ENCODE measurements at regions not wholly inside any gene's neighbourhood (a gene's known extent, or its start where the extent isn't known, plus 50 kb on each side); places are given as distances from the start of the nearest gene placed in this dataset.
A peak's percentile ranks its signal among the peaks of the same experiment; 100 is the strongest.

GRCh38 chr12:13307143-13307816 is 110.8 kb downstream of the EMP1 start:
- H3K9me3 Mint-ChIP-seq, result no peaks in the 10 kb centered on the region
- peaks cover 7% of the 10 kb centered on the region for H3K27me3 Mint-ChIP-seq (ENCODE audit: insufficient read depth)
- no peak overlapping the region for H3K4me3 Mint-ChIP-seq
- H3K4me1 Mint-ChIP-seq (ENCODE audit: low read depth), result no peaks in the 10 kb centered on the region
- no peak for DNase-seq
- no peak overlapping the region for H3K27ac Mint-ChIP-seq
- TF ChIP-seq CTCF (IDR thresholded peaks at IDR 0.05), result no peak
- no peaks in the 10 kb centered on the region for H3K36me3 Mint-ChIP-seq (ENCODE audit: low read depth)

- Mint-ChIP-seq H3K36me3 (ENCODE audit: low read depth) (no peaks in the 10 kb centered on the region), H3K4me3 (no peak overlapping the region), H3K9me3 (no peaks in the 10 kb centered on the region), H3K27ac (no peak overlapping the region), H3K27me3 (ENCODE audit: insufficient read depth) (peaks cover 6% of the 10 kb centered on the region), H3K4me1 (ENCODE audit: low read depth) (no peaks in the 10 kb centered on the region)
- TF ChIP-seq CTCF (IDR thresholded peaks at IDR 0.05), result no peak
- DNase-seq, result no peak
Observed at GRCh38 chr12:13304924-13305323, 108.4 kb downstream of the EMP1 start.

- DNase-seq, result no peak
- no peak for TF ChIP-seq CTCF (IDR thresholded peaks at IDR 0.05)
- H3K9me3 Mint-ChIP-seq, result no peaks in the 10 kb centered on the region
- no peak overlapping the region for H3K4me3 Mint-ChIP-seq
- no peaks in the 10 kb centered on the region for H3K36me3 Mint-ChIP-seq (ENCODE audit: low read depth)
- peaks cover 25% of the 10 kb centered on the region for H3K27me3 Mint-ChIP-seq (ENCODE audit: insufficient read depth)
- H3K4me1 Mint-ChIP-seq (ENCODE audit: low read depth), result no peaks in the 10 kb centered on the region
- no peak overlapping the region for H3K27ac Mint-ChIP-seq
Observed at GRCh38 chr12:13299457-13299856, 102.9 kb downstream of the EMP1 start.

- no peak overlapping the region for H3K27ac Mint-ChIP-seq
- H3K4me1 Mint-ChIP-seq (ENCODE audit: low read depth), result peaks cover 11% of the 10 kb centered on the region; the same call in 1 of the 2 replicates
- peaks cover 20% of the 10 kb centered on the region for H3K27me3 Mint-ChIP-seq (ENCODE audit: insufficient read depth)
- no peaks in the 10 kb centered on the region for H3K36me3 Mint-ChIP-seq (ENCODE audit: low read depth)
- no peak overlapping the region for H3K4me3 Mint-ChIP-seq
- H3K9me3 Mint-ChIP-seq, result no peaks in the 10 kb centered on the region
- peak; percentile 8 for DNase-seq
- TF ChIP-seq CTCF (IDR thresholded peaks at IDR 0.05), result no peak
Observed at GRCh38 chr12:13293096-13293495, 96.6 kb downstream of the EMP1 start.

- Mint-ChIP-seq H3K4me3 (no peak overlapping the region), H3K9me3 (no peaks in the 10 kb centered on the region), H3K36me3 (ENCODE audit: low read depth) (no peaks in the 10 kb centered on the region), H3K4me1 (ENCODE audit: low read depth) (peaks cover 11% of the 10 kb centered on the region; the same call in 1 of the 2 replicates), H3K27me3 (ENCODE audit: insufficient read depth) (peaks cover 4% of the 10 kb centered on the region), H3K27ac (no peak overlapping the region)
- no peak for TF ChIP-seq CTCF (IDR thresholded peaks at IDR 0.05)
- no peak for DNase-seq
Observed at GRCh38 chr12:13289653-13290289, 93.2 kb downstream of the EMP1 start.

Data from HFFc6 (cell line).